ENCODE measurements at regions not wholly inside any gene's neighbourhood (a gene's known extent, or its start where the extent isn't known, plus 50 kb on each side); places are given as distances from the start of the nearest gene placed in this dataset.

GRCh38 chr7:51706851-51707250, 390.2 kb upstream of the COBL start:
- 11% methylated on average over 1 of the region's 1 CpG for WGBS (ENCODE audit: insufficient coverage, low coverage, low lambda C conversion rate, missing lambda C conversion rate)
- Histone ChIP-seq H3K36me3 (no peaks in the 10 kb centered on the region), H3K9me3 (no peaks in the 10 kb centered on the region), H3K4me1 (no peaks in the 10 kb centered on the region), H3K4me3 (no peak overlapping the region), H3K27me3 (no peaks in the 10 kb centered on the region), H3K27ac (no peak overlapping the region)
- intact Hi-C loops (cut with DNase I), result no loop called here
- TF ChIP-seq POLR2A (IDR thresholded peaks at IDR 0.05), result no peak
- no peak for TF ChIP-seq CTCF (IDR thresholded peaks at IDR 0.05)
- DNase-seq, result no peak
- ATAC-seq, result no peak

GRCh38 chr7:51705701-51706100, 389.1 kb upstream of the COBL start:
- Histone ChIP-seq H3K36me3 (no peaks in the 10 kb centered on the region), H3K9me3 (no peaks in the 10 kb centered on the region), H3K27me3 (no peaks in the 10 kb centered on the region), H3K4me1 (no peaks in the 10 kb centered on the region), H3K27ac (no peak overlapping the region), H3K4me3 (no peak overlapping the region)
- no peak for ATAC-seq
- DNase-seq, result no peak
- 35% methylated on average over 3 of the region's 3 CpGs for WGBS (ENCODE audit: insufficient coverage, low coverage, low lambda C conversion rate, missing lambda C conversion rate)
- TF ChIP-seq CTCF (IDR thresholded peaks at IDR 0.05) (no peak), POLR2A (IDR thresholded peaks at IDR 0.05) (no peak)
- intact Hi-C loops (cut with DNase I), result no loop called here

GRCh38 chr7:51702673-51703072, 386.1 kb upstream of the COBL start:
- no peak for TF ChIP-seq CTCF (IDR thresholded peaks at IDR 0.05)
- TF ChIP-seq POLR2A (IDR thresholded peaks at IDR 0.05), result no peak
- Histone ChIP-seq H3K4me1 (no peaks in the 10 kb centered on the region), H3K27ac (no peak overlapping the region), H3K4me3 (no peak overlapping the region), H3K36me3 (no peaks in the 10 kb centered on the region), H3K27me3 (no peaks in the 10 kb centered on the region), H3K9me3 (no peaks in the 10 kb centered on the region)
- WGBS (ENCODE audit: insufficient coverage, low coverage, low lambda C conversion rate, missing lambda C conversion rate), result 28% methylated on average over 3 of the region's 3 CpGs
- DNase-seq (no peak), ATAC-seq (no peak)
- intact Hi-C loops (cut with DNase I), result no loop called here

- Histone ChIP-seq H3K27ac (no peak overlapping the region), H3K4me3 (no peak overlapping the region), H3K27me3 (no peaks in the 10 kb centered on the region), H3K4me1 (no peaks in the 10 kb centered on the region), H3K9me3 (no peaks in the 10 kb centered on the region), H3K36me3 (no peaks in the 10 kb centered on the region)
- no peak for DNase-seq
- TF ChIP-seq POLR2A (IDR thresholded peaks at IDR 0.05) (no peak), CTCF (IDR thresholded peaks at IDR 0.05) (no peak)
- 31% methylated on average over 2 of the region's 2 CpGs for WGBS (ENCODE audit: insufficient coverage, low coverage, low lambda C conversion rate, missing lambda C conversion rate)
- no peak for ATAC-seq
- intact Hi-C loops (cut with DNase I), result no loop called here
These were observed 385.3 kb upstream of the COBL start for GRCh38 chr7:51701935-51702334.

- H3K4me1 ChIP-seq, result no peaks in the 10 kb centered on the region
- DNase-seq, result no peak
- no peaks in the 10 kb centered on the region for H3K36me3 ChIP-seq
- no peak overlapping the region for H3K4me3 ChIP-seq
- intact Hi-C loops (cut with DNase I), result no loop called here
- H3K27me3 ChIP-seq, result no peaks in the 10 kb centered on the region
- H3K9me3 ChIP-seq, result no peaks in the 10 kb centered on the region
- no peak for TF ChIP-seq CTCF (IDR thresholded peaks at IDR 0.05)
- TF ChIP-seq POLR2A (IDR thresholded peaks at IDR 0.05), result no peak
- no peak overlapping the region for H3K27ac ChIP-seq
- 62% methylated on average over 3 of the region's 3 CpGs for WGBS (ENCODE audit: insufficient coverage, low coverage, low lambda C conversion rate, missing lambda C conversion rate)
- no peak for ATAC-seq
These were observed 384.1 kb upstream of the COBL start for GRCh38 chr7:51700593-51701215.

All from right lobe of liver (tissue), 6 donors.